ENCODE measurements at regions not wholly inside any gene's neighbourhood (a gene's known extent, or its start where the extent isn't known, plus 50 kb on each side); places are given as distances from the start of the nearest gene placed in this dataset.

DNA sequence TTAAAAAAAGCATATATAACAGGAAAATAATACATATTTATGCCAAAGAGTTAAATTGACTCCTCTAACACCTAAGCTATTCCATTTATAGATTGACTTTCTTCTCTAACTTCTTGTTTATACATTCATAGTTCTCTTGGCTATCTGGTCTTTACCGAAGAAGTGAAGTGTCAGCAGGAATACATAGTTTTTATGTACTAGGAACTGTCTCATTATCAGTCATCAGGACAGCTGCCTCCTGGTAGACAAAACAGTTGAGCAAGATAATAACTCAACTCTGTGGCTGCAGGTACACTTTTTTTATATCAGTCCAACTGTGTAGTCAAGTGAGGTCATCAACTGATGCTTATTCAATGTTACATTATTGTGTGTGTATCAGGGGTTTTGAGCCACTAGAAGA is 1436.0 kb upstream of the NUDT12 start:
- no peaks in the 10 kb centered on the region for H3K27me3 ChIP-seq (replicated peaks; ENCODE audit: insufficient read depth)
- intact Hi-C loops (cut with DNase I), result no loop called here
- 35% methylated on average over 1 of the region's 1 CpG for WGBS
- TF ChIP-seq, protein P1, sequence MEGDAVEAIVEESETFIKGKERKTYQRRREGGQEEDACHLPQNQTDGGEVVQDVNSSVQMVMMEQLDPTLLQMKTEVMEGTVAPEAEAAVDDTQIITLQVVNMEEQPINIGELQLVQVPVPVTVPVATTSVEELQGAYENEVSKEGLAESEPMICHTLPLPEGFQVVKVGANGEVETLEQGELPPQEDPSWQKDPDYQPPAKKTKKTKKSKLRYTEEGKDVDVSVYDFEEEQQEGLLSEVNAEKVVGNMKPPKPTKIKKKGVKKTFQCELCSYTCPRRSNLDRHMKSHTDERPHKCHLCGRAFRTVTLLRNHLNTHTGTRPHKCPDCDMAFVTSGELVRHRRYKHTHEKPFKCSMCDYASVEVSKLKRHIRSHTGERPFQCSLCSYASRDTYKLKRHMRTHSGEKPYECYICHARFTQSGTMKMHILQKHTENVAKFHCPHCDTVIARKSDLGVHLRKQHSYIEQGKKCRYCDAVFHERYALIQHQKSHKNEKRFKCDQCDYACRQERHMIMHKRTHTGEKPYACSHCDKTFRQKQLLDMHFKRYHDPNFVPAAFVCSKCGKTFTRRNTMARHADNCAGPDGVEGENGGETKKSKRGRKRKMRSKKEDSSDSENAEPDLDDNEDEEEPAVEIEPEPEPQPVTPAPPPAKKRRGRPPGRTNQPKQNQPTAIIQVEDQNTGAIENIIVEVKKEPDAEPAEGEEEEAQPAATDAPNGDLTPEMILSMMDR (IDR thresholded peaks at IDR 0.05), result no peak
- no peak for TF ChIP-seq POLR2A (IDR thresholded peaks at IDR 0.05)
- no peak for TF ChIP-seq POLR2AphosphoS5 (IDR thresholded peaks at IDR 0.05)
- no peaks in the 10 kb centered on the region for H3K36me3 ChIP-seq
- no peaks in the 10 kb centered on the region for H3K9me3 ChIP-seq
- H3K27ac ChIP-seq, result no peak overlapping the region
- H3K4me3 ChIP-seq, result no peak overlapping the region
- DNase-seq (ENCODE audit: low spot score), result no peak
- H3K4me1 ChIP-seq (replicated peaks), result no peaks in the 10 kb centered on the region

GRCh38 chr5:104998169-104998568 is 1435.6 kb upstream of the NUDT12 start:
- no peak for DNase-seq (ENCODE audit: low spot score)
- TF ChIP-seq POLR2AphosphoS5 (IDR thresholded peaks at IDR 0.05) (no peak), POLR2A (IDR thresholded peaks at IDR 0.05) (no peak)
- TF ChIP-seq, protein P1 (IDR thresholded peaks at IDR 0.05), result no peak
- WGBS, result 45% methylated on average over 1 of the region's 1 CpG
- Histone ChIP-seq H3K36me3 (no peaks in the 10 kb centered on the region), H3K27ac (no peak overlapping the region), H3K27me3 (replicated peaks; ENCODE audit: insufficient read depth) (no peaks in the 10 kb centered on the region), H3K4me1 (replicated peaks) (no peaks in the 10 kb centered on the region), H3K4me3 (no peak overlapping the region), H3K9me3 (no peaks in the 10 kb centered on the region)
- intact Hi-C loops (cut with DNase I), result no loop called here

- H3K36me3 ChIP-seq, result no peaks in the 10 kb centered on the region
- H3K9me3 ChIP-seq, result no peaks in the 10 kb centered on the region
- intact Hi-C loops (cut with DNase I), result no loop called here
- TF ChIP-seq POLR2A (IDR thresholded peaks at IDR 0.05) (no peak), POLR2AphosphoS5 (IDR thresholded peaks at IDR 0.05) (no peak)
- TF ChIP-seq, protein P1 (IDR thresholded peaks at IDR 0.05), result no peak
- no peak overlapping the region for H3K4me3 ChIP-seq
- H3K27ac ChIP-seq, result no peak overlapping the region
- DNase-seq (ENCODE audit: low spot score), result no peak
- no peaks in the 10 kb centered on the region for H3K4me1 ChIP-seq (replicated peaks)
- H3K27me3 ChIP-seq (replicated peaks; ENCODE audit: insufficient read depth), result no peaks in the 10 kb centered on the region
Observed at GRCh38 chr5:104987074-104987473, 1424.5 kb upstream of the NUDT12 start.

DNA sequence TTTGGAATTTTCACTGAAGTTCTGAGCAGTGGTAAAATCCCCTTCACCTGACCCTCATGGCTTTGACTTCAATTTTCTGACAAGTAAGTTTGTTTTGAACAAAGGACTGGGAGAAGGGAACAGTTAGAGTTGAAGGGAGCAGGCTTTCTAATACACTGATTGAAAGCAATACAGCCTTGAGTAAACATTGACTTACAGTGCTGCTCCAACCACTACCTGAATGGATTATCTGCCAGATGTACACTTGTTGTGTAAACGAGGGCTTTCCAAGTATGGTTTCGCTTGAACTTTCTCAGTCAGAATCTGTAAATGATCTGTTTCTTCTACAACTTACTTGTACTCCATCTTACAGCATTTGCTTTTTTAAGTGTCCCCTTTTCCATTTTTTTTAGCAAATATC is 1414.9 kb upstream of the NUDT12 start:
- H3K36me3 ChIP-seq, result no peaks in the 10 kb centered on the region
- WGBS, result 38% methylated on average over 2 of the region's 2 CpGs
- no peak overlapping the region for H3K27ac ChIP-seq
- no peaks in the 10 kb centered on the region for H3K9me3 ChIP-seq
- TF ChIP-seq POLR2AphosphoS5 (IDR thresholded peaks at IDR 0.05), result no peak
- TF ChIP-seq POLR2A (IDR thresholded peaks at IDR 0.05), result no peak
- TF ChIP-seq, protein P1 (IDR thresholded peaks at IDR 0.05), result no peak
- no peak overlapping the region for H3K4me3 ChIP-seq
- DNase-seq (ENCODE audit: low spot score), result no peak
- intact Hi-C loops (cut with DNase I), result no loop called here
- no peaks in the 10 kb centered on the region for H3K4me1 ChIP-seq (replicated peaks)
- no peaks in the 10 kb centered on the region for H3K27me3 ChIP-seq (replicated peaks; ENCODE audit: insufficient read depth)

DNA sequence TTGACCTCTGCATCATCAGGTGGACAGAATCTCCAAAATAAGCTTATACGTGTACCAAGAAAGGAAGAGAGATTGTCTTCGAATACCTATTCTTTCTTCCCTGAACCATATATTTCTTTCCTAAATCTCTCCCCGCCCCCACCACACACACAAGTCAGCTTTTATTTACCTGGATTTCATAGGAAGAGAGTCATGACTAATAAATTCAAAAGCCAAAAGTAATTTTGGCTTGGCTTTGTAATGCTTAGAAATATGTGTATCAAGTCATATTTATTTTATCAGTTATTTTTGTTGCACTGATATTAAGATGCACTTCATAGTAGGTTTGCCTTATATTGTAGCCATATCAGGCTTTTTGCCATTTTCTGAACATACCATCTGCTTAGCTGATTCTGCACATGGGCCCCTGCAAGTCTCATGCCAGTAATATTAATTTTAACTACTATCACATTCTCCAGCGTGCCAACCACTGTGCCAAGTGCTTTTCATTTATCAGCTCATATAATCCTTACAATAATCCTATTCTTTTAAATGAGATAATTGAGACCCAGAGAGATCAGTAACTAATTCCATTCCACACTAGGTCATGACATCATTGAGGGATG is 1405.3 kb upstream of the NUDT12 start:
- H3K4me3 ChIP-seq, result no peak overlapping the region
- no peaks in the 10 kb centered on the region for H3K4me1 ChIP-seq (replicated peaks)
- TF ChIP-seq POLR2A (IDR thresholded peaks at IDR 0.05) (no peak), POLR2AphosphoS5 (IDR thresholded peaks at IDR 0.05) (no peak)
- TF ChIP-seq, protein P1 (IDR thresholded peaks at IDR 0.05), result no peak
- DNase-seq (ENCODE audit: low spot score), result no peak
- H3K36me3 ChIP-seq, result no peaks in the 10 kb centered on the region
- H3K9me3 ChIP-seq, result no peaks in the 10 kb centered on the region
- H3K27ac ChIP-seq, result no peak overlapping the region
- H3K27me3 ChIP-seq (replicated peaks; ENCODE audit: insufficient read depth), result no peaks in the 10 kb centered on the region
- intact Hi-C loops (cut with DNase I), result no loop called here
- 92% methylated on average over 4 of the region's 4 CpGs for WGBS
